ENCODE measurements at regions not wholly inside any gene's neighbourhood (a gene's known extent, or its start where the extent isn't known, plus 50 kb on each side); places are given as distances from the start of the nearest gene placed in this dataset.

DNA sequence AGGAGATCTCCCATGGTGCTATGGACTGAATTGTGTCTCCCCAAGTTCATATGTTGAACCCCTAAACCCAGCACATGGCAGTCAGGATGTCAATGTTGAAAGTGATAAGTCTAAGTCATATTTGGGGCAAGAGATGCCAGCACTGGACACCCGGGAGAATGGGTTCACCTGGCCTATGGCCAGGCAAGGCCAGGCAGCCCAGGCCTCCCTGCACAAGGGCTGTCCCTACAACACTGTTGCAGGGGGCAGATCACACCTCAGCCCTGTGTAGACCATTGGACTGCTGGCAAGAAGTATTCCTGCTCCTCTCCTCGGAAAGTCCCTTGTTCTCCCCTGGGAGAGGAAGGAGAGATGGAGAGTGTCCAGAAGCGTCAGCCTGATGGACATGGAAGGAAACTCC, 240.5 kb downstream of the GADD45G start:
- H3K4me3 Mint-ChIP-seq: no peak overlapping the region
- peaks cover 15% of the 10 kb centered on the region for H3K9me3 Mint-ChIP-seq
- no peak for DNase-seq (ENCODE audit: low spot score in 2 of 2, unreplicated experiment in 2 of 2)
- no peaks in the 10 kb centered on the region for H3K4me1 Mint-ChIP-seq
- no peaks in the 10 kb centered on the region for H3K27me3 Mint-ChIP-seq (ENCODE audit: low read depth)
- no peak overlapping the region for H3K27ac Mint-ChIP-seq
- no peaks in the 10 kb centered on the region for H3K36me3 Mint-ChIP-seq
- TF ChIP-seq, protein P1, sequence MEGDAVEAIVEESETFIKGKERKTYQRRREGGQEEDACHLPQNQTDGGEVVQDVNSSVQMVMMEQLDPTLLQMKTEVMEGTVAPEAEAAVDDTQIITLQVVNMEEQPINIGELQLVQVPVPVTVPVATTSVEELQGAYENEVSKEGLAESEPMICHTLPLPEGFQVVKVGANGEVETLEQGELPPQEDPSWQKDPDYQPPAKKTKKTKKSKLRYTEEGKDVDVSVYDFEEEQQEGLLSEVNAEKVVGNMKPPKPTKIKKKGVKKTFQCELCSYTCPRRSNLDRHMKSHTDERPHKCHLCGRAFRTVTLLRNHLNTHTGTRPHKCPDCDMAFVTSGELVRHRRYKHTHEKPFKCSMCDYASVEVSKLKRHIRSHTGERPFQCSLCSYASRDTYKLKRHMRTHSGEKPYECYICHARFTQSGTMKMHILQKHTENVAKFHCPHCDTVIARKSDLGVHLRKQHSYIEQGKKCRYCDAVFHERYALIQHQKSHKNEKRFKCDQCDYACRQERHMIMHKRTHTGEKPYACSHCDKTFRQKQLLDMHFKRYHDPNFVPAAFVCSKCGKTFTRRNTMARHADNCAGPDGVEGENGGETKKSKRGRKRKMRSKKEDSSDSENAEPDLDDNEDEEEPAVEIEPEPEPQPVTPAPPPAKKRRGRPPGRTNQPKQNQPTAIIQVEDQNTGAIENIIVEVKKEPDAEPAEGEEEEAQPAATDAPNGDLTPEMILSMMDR (IDR thresholded peaks at IDR 0.05; ENCODE audit: unreplicated experiment): no peak

DNA sequence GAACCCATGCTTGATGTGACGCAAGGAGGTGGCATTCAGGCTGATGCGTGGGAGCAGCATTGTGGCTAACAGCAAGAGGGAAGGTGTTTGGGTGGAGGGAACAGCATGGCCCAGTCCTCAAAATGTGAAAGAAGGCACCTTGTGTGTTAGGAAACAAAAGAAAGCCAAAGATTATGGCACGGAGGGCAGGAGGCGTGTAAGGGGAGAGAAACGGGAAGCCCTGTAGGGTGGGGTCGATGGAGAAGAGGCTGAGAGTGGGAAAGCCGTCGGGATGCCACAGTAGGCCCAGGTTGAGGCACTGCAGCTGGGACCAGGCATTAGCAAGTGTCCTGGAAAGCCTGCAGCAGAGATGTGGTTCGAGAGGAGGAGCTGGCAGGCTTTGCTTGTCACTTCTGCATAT, 241.1 kb downstream of the GADD45G start:
- no peak overlapping the region for H3K4me3 Mint-ChIP-seq
- H3K9me3 Mint-ChIP-seq: peaks cover 16% of the 10 kb centered on the region
- H3K27me3 Mint-ChIP-seq (ENCODE audit: low read depth): no peaks in the 10 kb centered on the region
- H3K36me3 Mint-ChIP-seq: no peaks in the 10 kb centered on the region
- no peak for DNase-seq (ENCODE audit: low spot score in 2 of 2, unreplicated experiment in 2 of 2)
- no peaks in the 10 kb centered on the region for H3K4me1 Mint-ChIP-seq
- H3K27ac Mint-ChIP-seq: no peak overlapping the region
- TF ChIP-seq, protein P1 (IDR thresholded peaks at IDR 0.05; ENCODE audit: unreplicated experiment): no peak

DNA sequence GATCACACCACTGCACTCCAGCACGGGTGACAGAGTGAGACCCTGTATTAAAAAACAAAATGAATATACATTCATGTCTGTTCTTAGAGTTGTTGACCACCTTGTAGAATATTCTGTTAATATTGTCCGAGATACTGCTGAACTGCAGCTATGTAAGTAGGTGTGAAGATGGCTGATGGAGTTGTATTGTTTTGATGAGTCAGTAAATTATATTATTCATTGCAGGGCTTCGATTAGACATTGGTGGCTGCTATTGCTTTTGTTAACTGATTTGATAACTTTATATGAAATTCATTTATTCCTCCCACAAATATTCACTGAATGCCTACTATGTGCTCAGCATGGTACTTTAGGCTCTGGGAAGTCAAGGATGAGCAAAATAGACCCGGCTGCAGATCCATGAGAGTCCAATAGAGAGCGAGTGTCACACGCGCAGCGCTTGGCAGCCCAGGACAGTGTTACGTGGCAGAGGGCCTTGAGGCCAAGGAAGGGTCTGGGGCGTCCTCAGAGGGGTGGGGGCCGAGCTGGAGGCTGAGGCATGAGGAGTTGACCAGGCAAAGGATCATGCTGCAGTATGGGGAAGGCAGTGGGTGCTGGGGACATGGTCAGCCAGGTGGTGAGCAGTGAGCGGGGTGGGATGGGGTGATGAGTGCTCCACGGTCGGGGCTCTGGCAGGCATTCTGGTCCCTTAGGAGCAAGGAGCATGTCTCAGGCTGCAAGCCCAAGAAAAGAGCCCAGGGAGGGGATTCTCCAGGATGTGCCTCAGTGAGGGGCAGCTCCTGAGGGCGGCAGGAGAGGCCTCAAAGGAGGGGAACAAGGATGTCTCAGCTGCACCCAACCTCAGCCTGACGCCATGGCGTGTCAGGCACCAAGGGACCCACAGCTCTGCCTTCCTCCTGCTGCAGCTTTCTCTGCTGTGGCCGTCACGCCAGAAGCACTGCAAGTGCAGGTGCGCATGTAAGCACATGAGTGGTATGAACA, 243.5 kb downstream of the GADD45G start:
- H3K4me3 Mint-ChIP-seq: no peak overlapping the region
- peaks cover 16% of the 10 kb centered on the region for H3K9me3 Mint-ChIP-seq
- peaks cover 1% of the 10 kb centered on the region for H3K27me3 Mint-ChIP-seq (ENCODE audit: low read depth)
- no peak overlapping the region for H3K27ac Mint-ChIP-seq
- TF ChIP-seq, protein P1 (IDR thresholded peaks at IDR 0.05; ENCODE audit: unreplicated experiment): no peak
- no peaks in the 10 kb centered on the region for H3K36me3 Mint-ChIP-seq
- H3K4me1 Mint-ChIP-seq: no peaks in the 10 kb centered on the region
- DNase-seq (ENCODE audit: low spot score in 2 of 2, unreplicated experiment in 2 of 2): no peak

DNA sequence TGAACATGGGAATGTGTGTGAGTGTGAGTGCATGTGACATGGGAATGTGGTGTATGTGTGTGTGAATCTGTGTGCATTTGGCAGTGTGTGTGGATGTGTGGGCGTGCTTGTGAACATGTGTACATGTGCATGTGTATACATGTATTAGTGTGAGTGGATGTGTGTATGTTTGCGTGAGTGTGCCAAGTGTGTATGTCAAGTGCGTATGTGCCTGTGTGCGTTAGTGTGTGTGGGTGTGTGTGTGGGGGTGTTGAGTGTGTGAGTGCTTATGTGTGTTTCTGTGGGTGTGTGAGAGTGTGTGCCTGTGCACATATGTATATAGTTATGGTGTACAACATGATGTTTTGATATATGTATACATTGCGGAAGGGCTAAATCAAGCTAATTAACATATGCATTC, 244.3 kb downstream of the GADD45G start:
- no peak overlapping the region for H3K4me3 Mint-ChIP-seq
- H3K27ac Mint-ChIP-seq: no peak overlapping the region
- H3K9me3 Mint-ChIP-seq: peaks cover 16% of the 10 kb centered on the region
- DNase-seq (ENCODE audit: low spot score in 2 of 2, unreplicated experiment in 2 of 2): no peak
- no peaks in the 10 kb centered on the region for H3K4me1 Mint-ChIP-seq
- no peaks in the 10 kb centered on the region for H3K36me3 Mint-ChIP-seq
- H3K27me3 Mint-ChIP-seq (ENCODE audit: low read depth): peaks cover 5% of the 10 kb centered on the region
- TF ChIP-seq, protein P1 (IDR thresholded peaks at IDR 0.05; ENCODE audit: unreplicated experiment): no peak

DNA sequence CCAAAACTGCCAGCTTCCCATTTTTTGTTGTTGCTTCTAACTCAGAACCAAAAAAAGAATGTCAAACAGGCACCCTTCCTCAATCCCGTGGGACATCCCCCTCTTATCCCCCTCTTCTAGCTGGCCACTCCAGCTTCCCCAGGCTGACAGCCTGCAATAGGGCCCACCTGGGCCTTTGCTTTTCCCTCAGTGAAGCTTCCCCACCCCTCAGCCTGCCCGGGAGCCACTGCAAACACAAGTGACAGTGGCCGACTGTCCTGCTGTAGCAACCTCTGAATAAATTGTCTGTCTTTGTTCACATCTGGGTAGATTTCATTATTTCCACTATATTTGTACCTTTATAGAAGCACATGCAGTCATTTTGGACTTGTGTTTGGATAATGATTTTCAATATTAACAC, 245.3 kb downstream of the GADD45G start:
- no peak overlapping the region for H3K4me3 Mint-ChIP-seq
- H3K36me3 Mint-ChIP-seq: no peaks in the 10 kb centered on the region
- H3K9me3 Mint-ChIP-seq: peaks cover 16% of the 10 kb centered on the region
- H3K4me1 Mint-ChIP-seq: no peaks in the 10 kb centered on the region
- peaks cover 5% of the 10 kb centered on the region for H3K27me3 Mint-ChIP-seq (ENCODE audit: low read depth)
- no peak overlapping the region for H3K27ac Mint-ChIP-seq
- no peak for DNase-seq (ENCODE audit: low spot score in 2 of 2, unreplicated experiment in 2 of 2)
- TF ChIP-seq, protein P1 (IDR thresholded peaks at IDR 0.05; ENCODE audit: unreplicated experiment): no peak

Measured in mesothelial cell of epicardium (in vitro differentiated cells).